ENCODE measurements at regions not wholly inside any gene's neighbourhood (a gene's known extent, or its start where the extent isn't known, plus 50 kb on each side); places are given as distances from the start of the nearest gene placed in this dataset. TPM values are rescaled to one million over a fixed set of nuclear protein-coding genes. Genes with fewer than 3 reads are reported as not detected.

GRCh38 chr18:42689310-42689709, 426.2 kb downstream of the RIT2 start:
- TF ChIP-seq, protein P1, sequence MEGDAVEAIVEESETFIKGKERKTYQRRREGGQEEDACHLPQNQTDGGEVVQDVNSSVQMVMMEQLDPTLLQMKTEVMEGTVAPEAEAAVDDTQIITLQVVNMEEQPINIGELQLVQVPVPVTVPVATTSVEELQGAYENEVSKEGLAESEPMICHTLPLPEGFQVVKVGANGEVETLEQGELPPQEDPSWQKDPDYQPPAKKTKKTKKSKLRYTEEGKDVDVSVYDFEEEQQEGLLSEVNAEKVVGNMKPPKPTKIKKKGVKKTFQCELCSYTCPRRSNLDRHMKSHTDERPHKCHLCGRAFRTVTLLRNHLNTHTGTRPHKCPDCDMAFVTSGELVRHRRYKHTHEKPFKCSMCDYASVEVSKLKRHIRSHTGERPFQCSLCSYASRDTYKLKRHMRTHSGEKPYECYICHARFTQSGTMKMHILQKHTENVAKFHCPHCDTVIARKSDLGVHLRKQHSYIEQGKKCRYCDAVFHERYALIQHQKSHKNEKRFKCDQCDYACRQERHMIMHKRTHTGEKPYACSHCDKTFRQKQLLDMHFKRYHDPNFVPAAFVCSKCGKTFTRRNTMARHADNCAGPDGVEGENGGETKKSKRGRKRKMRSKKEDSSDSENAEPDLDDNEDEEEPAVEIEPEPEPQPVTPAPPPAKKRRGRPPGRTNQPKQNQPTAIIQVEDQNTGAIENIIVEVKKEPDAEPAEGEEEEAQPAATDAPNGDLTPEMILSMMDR (IDR thresholded peaks at IDR 0.05), result no peak
- TF ChIP-seq EP300 (IDR thresholded peaks at IDR 0.05), result no peak
- TF ChIP-seq POLR2A (IDR thresholded peaks at IDR 0.05), result no peak
- Histone ChIP-seq H3K27me3 (no peaks in the 10 kb centered on the region), H3K9me3 (no peaks in the 10 kb centered on the region), H3K4me1 (ENCODE audit: insufficient read depth) (no peaks in the 10 kb centered on the region), H3K27ac (no peak overlapping the region), H3K4me3 (no peak overlapping the region), H3K36me3 (no peaks in the 10 kb centered on the region)
- intact Hi-C loops (cut with DNase I), result no loop called here
- WGBS, 3 donors, result 80 to 82% (median 80%) methylated on average over 4 of the region's 4 CpGs
- no peak for DNase-seq

Small RNA genes in the stretch of these regions (small RNA-seq; reads per million reads assigned to genes)
- gene RNA5SP454, result not detected
